Colonic mucosa (tissue), 4 donors: ENCODE measurements at regions not wholly inside any gene's neighbourhood (a gene's known extent, or its start where the extent isn't known, plus 50 kb on each side); places are given as distances from the start of the nearest gene placed in this dataset.

Experiments
- DNase-seq: peaks from one replicate; pipeline ENCODE4 v3.0.0-alpha.2; 2020
- H3K27ac ChIP-seq: fragments of 200-600 bp; one replicate; pipeline ENCODE4 v1.8.0; 2021
- H3K27me3 ChIP-seq: fragments of 200-600 bp; one replicate; pipeline ENCODE4 v1.8.0; 2021
- H3K36me3 ChIP-seq: fragments of 200-600 bp; one replicate; pipeline ENCODE4 v1.8.0; 2021
- H3K4me1 ChIP-seq: fragments of 200-600 bp; one replicate; pipeline ENCODE4 v1.8.0; 2021; ENCODE audit warnings: mild to moderate bottlenecking
- H3K4me3 ChIP-seq: fragments of 200-600 bp; one replicate; pipeline ENCODE4 v1.8.0; 2021
- H3K9ac ChIP-seq, 2 donors: one replicate each; pipeline ENCODE4 v1.7.0; 2013; ENCODE audit warnings: control low read depth in 2 of 2, low read depth in 2 of 2, low read length in 2 of 2
- H3K9me3 ChIP-seq: fragments of 200-600 bp; one replicate; pipeline ENCODE4 v1.8.0; 2021
- CTCF ChIP-seq: fragments of 200-600 bp; IDR thresholded peaks from one replicate; pipeline ENCODE4 v1.8.0; 2022; ENCODE audit warnings: antibody characterized with exemption, mild to moderate bottlenecking
- intact Hi-C: fragments of 100-400 bp; cut with DNase I; formaldehyde crosslinking; loops from one replicate; pipeline ENCODE4 v1.14.1; 2022
- donor health status: healthy.
- donor health status: DM: no; HTN: no; CAD: no.
- donor health status: DM: no; HTN: no; CAD: no.

GRCh38 chr2:64766841-64767669 is 113.3 kb upstream of the SERTAD2 start:
- H3K9ac ChIP-seq = peak overlapping the region; percentile 73 to 78
- no peak for DNase-seq
- H3K4me1 ChIP-seq = peaks cover 3% of the 10 kb centered on the region
- H3K36me3 ChIP-seq = no peaks in the 10 kb centered on the region
- no peak for TF ChIP-seq CTCF
- intact Hi-C loops = no loop called here
- no peaks in the 10 kb centered on the region for H3K27me3 ChIP-seq
- H3K27ac ChIP-seq = peak overlapping the region; percentile 96
- H3K4me3 ChIP-seq = peak overlapping the region; percentile 61
- no peaks in the 10 kb centered on the region for H3K9me3 ChIP-seq

GRCh38 chr2:64767670-64768468 is 114.2 kb upstream of the SERTAD2 start:
- Histone ChIP-seq H3K9ac (peak overlapping the region; percentile 73 to 78), H3K27me3 (no peaks in the 10 kb centered on the region), H3K36me3 (no peaks in the 10 kb centered on the region), H3K4me1 (peaks cover 3% of the 10 kb centered on the region), H3K4me3 (peak overlapping the region; percentile 61), H3K27ac (peak overlapping the region; percentile 96), H3K9me3 (no peaks in the 10 kb centered on the region)
- peak; percentile 90 for DNase-seq
- intact Hi-C loops = no loop called here
- TF ChIP-seq CTCF = no peak

- Histone ChIP-seq H3K9me3 (no peaks in the 10 kb centered on the region), H3K27me3 (no peaks in the 10 kb centered on the region), H3K4me3 (peak overlapping the region; percentile 61), H3K27ac (peak overlapping the region; percentile 96), H3K36me3 (no peaks in the 10 kb centered on the region), H3K9ac (peak overlapping the region; percentile 73 to 78), H3K4me1 (peaks cover 3% of the 10 kb centered on the region)
- DNase-seq = peak; percentile 42
- intact Hi-C loops = no loop called here
- TF ChIP-seq CTCF = no peak
Observed at GRCh38 chr2:64768491-64769005, 114.8 kb upstream of the SERTAD2 start.

GRCh38 chr2:64769392-64770044 is 115.8 kb upstream of the SERTAD2 start:
- peak; percentile 64 for DNase-seq
- Histone ChIP-seq H3K4me3 (no peak overlapping the region), H3K27me3 (no peaks in the 10 kb centered on the region), H3K27ac (peak overlapping the region; percentile 96), H3K4me1 (peaks cover 3% of the 10 kb centered on the region), H3K9me3 (no peaks in the 10 kb centered on the region), H3K9ac (peak overlapping the region in 1 of 2 donors; percentile 56), H3K36me3 (no peaks in the 10 kb centered on the region)
- intact Hi-C loops = no loop called here
- TF ChIP-seq CTCF = no peak

GRCh38 chr2:64770137-64770780 is 116.5 kb upstream of the SERTAD2 start:
- Histone ChIP-seq H3K4me1 (peaks cover 3% of the 10 kb centered on the region), H3K36me3 (no peaks in the 10 kb centered on the region), H3K27ac (peak overlapping the region; percentile 96), H3K4me3 (no peak overlapping the region), H3K9ac (peak overlapping the region in 1 of 2 donors; percentile 56), H3K9me3 (no peaks in the 10 kb centered on the region), H3K27me3 (no peaks in the 10 kb centered on the region)
- intact Hi-C loops = no loop called here
- DNase-seq = no peak
- TF ChIP-seq CTCF = no peak
